BJ (cell line): ENCODE measurements at regions not wholly inside any gene's neighbourhood (a gene's known extent, or its start where the extent isn't known, plus 50 kb on each side); places are given as distances from the start of the nearest gene placed in this dataset.

Experiments used
- CTCF ChIA-PET: fragments of 350-600 bp; formaldehyde crosslinking; extraction: SDS; loops from one replicate; lab custom pipeline; 2021; ENCODE audit warnings: antibody characterized with exemption, inconsistent platforms; lab: Yijun Ruan, JAX
- POLR2A ChIA-PET: fragments of 300-600 bp; sonication (Branson Sonifier 250); formaldehyde crosslinking; extraction: SDS; loops from one replicate; lab custom pipeline; 2021; ENCODE audit warnings: antibody characterized with exemption; lab: Charles Lee
- DNase-seq: peaks from one replicate; pipeline ENCODE4 v3.0.0-alpha.2; 2011; ENCODE audit warnings: low read depth
- H3K27me3 ChIP-seq: 2 replicates; pipeline ENCODE4 v1.6.0; 2011; ENCODE audit warnings: low read length; ENCODE audit not compliant: control insufficient read depth, insufficient read depth
- H3K36me3 ChIP-seq: 2 replicates; pipeline ENCODE4 v1.5.1; 2011; ENCODE audit warnings: low read length; ENCODE audit not compliant: control insufficient read depth, insufficient read depth
- H3K4me3 ChIP-seq: 2 replicates; pipeline ENCODE4 v1.5.1; 2011; ENCODE audit warnings: low read depth, mild to moderate bottlenecking, control low read depth, low read length
- TF ChIP-seq, protein P1 (sequence below): IDR thresholded peaks from 2 replicates; pipeline ENCODE4 v1.5.1; 2011; ENCODE audit warnings: low read depth, mild to moderate bottlenecking, control low read depth, inconsistent platforms, low read length, moderate library complexity; ENCODE audit not compliant: insufficient read depth

DNA sequence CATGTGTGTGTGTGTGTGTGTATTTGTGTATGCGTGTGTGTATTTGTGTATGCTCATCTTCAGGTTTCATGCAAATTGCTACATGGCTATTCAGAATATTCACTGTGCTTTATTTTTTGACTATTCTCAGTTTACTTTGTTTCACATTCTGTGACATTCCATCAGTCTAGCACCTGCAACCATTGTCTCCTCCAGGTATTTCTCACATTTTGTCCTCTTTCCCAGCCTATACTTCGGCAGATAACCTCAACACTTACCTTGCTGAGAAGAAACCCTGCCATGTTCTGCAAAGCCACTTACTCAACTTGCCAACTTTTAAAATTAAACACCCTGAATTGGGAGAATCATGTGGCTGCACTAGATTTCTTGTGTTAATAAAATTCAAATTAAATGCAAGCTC is 135.4 kb upstream of the REG3A start:
- CTCF ChIA-PET = no interaction called here
- TF ChIP-seq, protein P1, sequence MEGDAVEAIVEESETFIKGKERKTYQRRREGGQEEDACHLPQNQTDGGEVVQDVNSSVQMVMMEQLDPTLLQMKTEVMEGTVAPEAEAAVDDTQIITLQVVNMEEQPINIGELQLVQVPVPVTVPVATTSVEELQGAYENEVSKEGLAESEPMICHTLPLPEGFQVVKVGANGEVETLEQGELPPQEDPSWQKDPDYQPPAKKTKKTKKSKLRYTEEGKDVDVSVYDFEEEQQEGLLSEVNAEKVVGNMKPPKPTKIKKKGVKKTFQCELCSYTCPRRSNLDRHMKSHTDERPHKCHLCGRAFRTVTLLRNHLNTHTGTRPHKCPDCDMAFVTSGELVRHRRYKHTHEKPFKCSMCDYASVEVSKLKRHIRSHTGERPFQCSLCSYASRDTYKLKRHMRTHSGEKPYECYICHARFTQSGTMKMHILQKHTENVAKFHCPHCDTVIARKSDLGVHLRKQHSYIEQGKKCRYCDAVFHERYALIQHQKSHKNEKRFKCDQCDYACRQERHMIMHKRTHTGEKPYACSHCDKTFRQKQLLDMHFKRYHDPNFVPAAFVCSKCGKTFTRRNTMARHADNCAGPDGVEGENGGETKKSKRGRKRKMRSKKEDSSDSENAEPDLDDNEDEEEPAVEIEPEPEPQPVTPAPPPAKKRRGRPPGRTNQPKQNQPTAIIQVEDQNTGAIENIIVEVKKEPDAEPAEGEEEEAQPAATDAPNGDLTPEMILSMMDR = no peak

GRCh38 chr2:79292958-79293315 is 133.4 kb upstream of the REG3A start:
- TF ChIP-seq, protein P1 = no peak

More for the DNA sequence above, 135.4 kb upstream of the REG3A start:
- DNase-seq = no peak
- H3K4me3 ChIP-seq = no peak overlapping the region
- H3K36me3 ChIP-seq = no peaks in the 10 kb centered on the region
- POLR2A ChIA-PET = no interaction called here
- H3K27me3 ChIP-seq = no peaks in the 10 kb centered on the region

GRCh38 chr2:79292239-79292957 is 132.8 kb upstream of the REG3A start:
- H3K4me3 ChIP-seq = no peak overlapping the region
- DNase-seq = no peak
- ChIA-PET CTCF (no interaction called here), POLR2A (no interaction called here)
- TF ChIP-seq, protein P1 = no peak
- H3K27me3 ChIP-seq = no peaks in the 10 kb centered on the region
- no peaks in the 10 kb centered on the region for H3K36me3 ChIP-seq

More at GRCh38 chr2:79292958-79293315, 133.4 kb upstream of the REG3A start:
- H3K36me3 ChIP-seq = no peaks in the 10 kb centered on the region
- no peak overlapping the region for H3K4me3 ChIP-seq
- ChIA-PET CTCF (no interaction called here), POLR2A (no interaction called here)
- no peaks in the 10 kb centered on the region for H3K27me3 ChIP-seq
- DNase-seq = no peak

DNA sequence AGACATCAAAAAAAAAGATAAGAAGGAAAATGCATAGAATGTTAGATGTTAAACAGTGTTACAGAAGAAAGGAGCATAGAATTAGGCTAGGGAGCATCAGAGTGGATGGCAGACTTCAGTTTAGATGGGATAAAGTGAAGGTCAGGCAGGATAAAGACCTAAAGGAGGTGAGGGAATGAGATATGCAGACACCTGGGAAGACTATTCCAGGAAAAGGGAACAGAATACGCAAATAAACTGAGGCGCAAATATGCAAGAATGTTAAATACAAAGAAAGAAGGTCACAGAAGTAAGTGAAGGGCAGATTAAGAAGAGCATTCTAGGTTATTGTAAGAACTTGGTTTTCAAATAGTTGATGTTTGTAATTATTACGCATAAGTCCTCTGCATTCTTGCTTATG is 116.3 kb upstream of the REG3A start:
- CTCF ChIA-PET = interaction anchor here (0.6 kb wide), 1 partner anchor 158 kb away, joined by 3 read pairs; no protein-coding TSS in a partner anchor
- DNase-seq = no peak
- no peaks in the 10 kb centered on the region for H3K36me3 ChIP-seq
- H3K4me3 ChIP-seq = no peak overlapping the region
- TF ChIP-seq, protein P1 = no peak
- POLR2A ChIA-PET = no interaction called here
- no peaks in the 10 kb centered on the region for H3K27me3 ChIP-seq

DNA sequence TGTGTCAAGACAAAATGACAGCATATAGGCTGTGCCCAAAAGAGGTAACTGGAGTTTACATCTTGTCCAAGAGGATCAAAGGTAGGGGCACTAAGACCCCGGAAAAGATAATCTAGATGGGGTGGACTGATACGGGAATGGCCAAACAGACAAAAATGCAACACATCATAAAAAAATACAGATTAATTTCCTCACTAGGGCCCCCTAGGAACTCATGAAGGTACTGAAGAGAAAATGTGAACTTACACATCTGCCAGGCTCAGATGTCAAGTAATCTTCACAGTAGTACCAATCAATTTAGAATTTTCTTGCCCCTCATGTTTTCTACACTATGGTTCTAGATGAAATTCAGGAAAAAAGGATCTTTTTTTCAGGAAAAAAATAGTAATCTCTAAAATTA is 115.6 kb upstream of the REG3A start:
- Histone ChIP-seq H3K36me3 (no peaks in the 10 kb centered on the region), H3K4me3 (no peak overlapping the region), H3K27me3 (no peaks in the 10 kb centered on the region)
- ChIA-PET CTCF (interaction anchor here (0.6 kb wide), 1 partner anchor 159 kb away, joined by 3 read pairs; no protein-coding TSS in a partner anchor), POLR2A (no interaction called here)
- no peak for DNase-seq
- TF ChIP-seq, protein P1 = no peak
